GM19455 (cell line): ENCODE measurements at regions not wholly inside any gene's neighbourhood (a gene's known extent, or its start where the extent isn't known, plus 50 kb on each side); places are given as distances from the start of the nearest gene placed in this dataset.

ENCODE experiments used
- ATAC-seq: cut with Tn5 transposase; IDR thresholded peaks from one replicate; pipeline ENCODE4 v1.9.1; 2021; ENCODE audit not compliant: unreplicated experiment

GRCh38 chr5:88376728-88377127 lies 108.1 kb upstream of the TMEM161B start:
- no peak for ATAC-seq

DNA sequence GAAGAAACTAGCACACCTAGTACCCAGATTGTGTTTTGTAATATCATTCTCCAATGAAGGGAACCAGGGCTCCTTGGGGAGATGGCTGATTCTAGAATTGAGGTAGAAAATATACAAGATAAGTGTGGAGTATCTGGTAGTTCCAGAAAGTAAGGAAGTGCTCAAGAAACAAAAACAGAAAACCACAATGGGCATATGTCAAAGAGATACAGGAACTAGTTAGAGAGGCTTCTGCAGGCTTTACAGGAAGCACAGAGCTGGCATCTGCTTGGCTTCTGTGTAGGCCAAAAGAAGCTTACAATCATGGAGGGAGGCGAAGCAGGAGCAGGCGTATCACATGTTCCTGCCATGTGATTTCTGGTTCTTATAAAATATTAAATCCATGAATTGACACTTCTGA lies 105.7 kb upstream of the TMEM161B start:
- no peak for ATAC-seq

DNA sequence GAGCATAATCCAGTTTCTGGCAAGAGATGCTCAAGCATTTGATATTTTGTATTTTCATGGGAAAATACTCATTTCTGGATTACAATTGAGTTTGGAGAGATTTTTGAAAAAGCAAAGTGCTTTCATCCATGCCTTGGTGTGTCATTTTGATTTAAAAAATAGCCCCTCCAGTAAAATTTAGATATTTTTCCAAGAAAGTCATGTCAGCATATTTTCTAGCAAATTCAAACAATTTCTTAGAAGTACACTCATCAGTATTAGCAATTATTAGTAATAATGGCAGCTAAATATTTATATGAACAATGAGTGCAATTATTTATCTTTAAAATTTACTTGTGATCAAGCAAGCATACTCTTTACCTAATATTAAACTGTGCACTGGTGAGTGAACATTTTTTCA lies 102.2 kb upstream of the TMEM161B start:
- ATAC-seq, result no peak

DNA sequence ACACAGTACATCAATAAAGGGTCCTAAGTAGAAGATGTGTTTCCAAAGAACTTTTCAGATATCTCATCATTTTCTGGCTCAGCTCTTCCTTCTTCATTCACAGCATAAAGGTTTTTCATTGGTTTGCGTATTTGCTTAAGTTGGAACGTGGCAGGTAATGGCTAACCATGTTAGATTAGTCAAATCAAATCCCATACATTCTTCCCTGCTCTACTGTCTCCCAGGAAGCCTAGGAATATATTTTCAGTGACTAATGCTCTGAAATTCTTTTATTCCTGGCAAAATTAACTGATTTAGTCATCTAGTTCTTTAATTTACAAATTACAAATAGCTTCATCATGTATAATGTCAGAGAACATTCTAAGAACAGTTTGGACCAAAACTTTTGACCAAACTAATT lies 99.6 kb upstream of the TMEM161B start:
- ATAC-seq, result no peak

DNA sequence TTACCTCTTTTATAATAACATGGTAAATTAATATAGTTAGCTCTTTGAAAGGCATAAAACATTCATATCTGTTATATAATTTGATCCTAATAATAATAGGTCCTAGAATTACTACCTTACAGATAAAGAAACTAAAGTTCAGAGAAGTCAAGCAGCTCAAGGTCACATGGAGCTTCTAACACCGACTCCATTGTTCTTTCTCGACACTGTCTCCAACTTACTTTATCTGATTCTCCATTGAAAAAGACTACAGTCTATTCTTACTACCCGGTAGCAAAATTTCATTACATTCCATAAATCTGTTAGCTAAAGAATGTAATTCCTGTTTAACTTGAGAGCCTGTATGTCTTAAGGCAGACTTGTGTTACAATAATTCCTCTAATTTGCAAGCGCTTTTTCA lies 96.3 kb upstream of the TMEM161B start:
- ATAC-seq, result no peak

GRCh38 chr5:88355490-88356050 lies 86.9 kb upstream of the TMEM161B start:
- no peak for ATAC-seq

DNA sequence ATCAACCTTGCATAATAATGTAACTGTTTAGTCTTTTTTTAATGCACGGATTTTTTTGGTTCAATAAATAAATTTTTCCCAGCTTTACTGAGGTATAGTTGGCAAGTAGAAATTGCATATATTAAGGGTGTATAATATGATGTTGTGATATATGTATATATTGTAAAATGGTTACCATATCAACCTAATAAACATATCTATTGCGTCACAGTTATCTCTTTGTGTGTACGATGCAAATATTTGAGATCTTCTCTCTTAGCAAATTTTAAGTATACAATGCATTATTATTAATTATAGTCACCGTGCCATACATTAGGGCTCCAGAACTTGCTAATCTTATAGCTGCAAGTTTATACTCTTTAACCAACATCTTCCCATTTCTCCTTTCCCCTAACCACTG lies 57.2 kb upstream of the TMEM161B start:
- no peak for ATAC-seq

GRCh38 chr5:88322785-88323184 lies 54.1 kb upstream of the TMEM161B start:
- no peak for ATAC-seq
